GM18907 (cell line): ENCODE measurements at regions not wholly inside any gene's neighbourhood (a gene's known extent, or its start where the extent isn't known, plus 50 kb on each side); places are given as distances from the start of the nearest gene placed in this dataset.

Experiments
- ATAC-seq: cut with Tn5 transposase; IDR thresholded peaks from one replicate; pipeline ENCODE4 v1.9.1; 2021; ENCODE audit warnings: mild to moderate bottlenecking, moderate library complexity; ENCODE audit not compliant: unreplicated experiment

GRCh38 chr12:67426067-67426466 is 156.9 kb downstream of the CAND1 start:
- ATAC-seq = peak; percentile 50

- no peak for ATAC-seq
Observed at GRCh38 chr12:67427336-67427735, 158.2 kb downstream of the CAND1 start.

GRCh38 chr12:67428431-67428830 is 159.3 kb downstream of the CAND1 start:
- ATAC-seq = no peak

GRCh38 chr12:67430708-67431335 is 161.7 kb downstream of the CAND1 start:
- ATAC-seq = no peak

DNA sequence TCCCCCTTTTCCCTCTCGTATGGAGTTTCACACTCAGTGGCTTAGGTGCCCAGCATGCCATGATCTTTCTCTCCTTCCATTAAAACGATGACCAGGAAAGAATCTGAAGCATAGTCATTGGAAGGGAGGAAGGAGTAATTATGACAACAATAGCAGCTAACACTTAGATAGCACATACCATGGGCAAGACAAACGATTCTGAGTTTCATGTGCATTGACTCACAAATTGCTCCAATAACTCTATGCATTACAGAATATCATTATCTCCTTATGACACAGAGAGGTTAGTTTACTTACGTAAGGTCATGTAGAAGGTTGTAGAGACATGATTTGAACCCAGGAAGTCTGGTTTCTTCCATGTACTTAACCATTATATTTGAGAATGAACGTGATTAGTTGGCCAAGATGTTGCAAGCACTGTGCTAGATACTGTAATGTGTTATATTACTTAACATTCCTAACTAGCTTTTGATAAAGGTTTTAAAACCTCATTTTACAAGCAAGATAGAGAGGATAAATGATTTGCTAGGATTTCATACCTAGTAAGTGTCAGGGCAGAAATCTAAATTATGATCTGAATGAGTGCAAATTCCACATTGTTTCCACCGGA is 162.4 kb downstream of the CAND1 start:
- no peak for ATAC-seq

DNA sequence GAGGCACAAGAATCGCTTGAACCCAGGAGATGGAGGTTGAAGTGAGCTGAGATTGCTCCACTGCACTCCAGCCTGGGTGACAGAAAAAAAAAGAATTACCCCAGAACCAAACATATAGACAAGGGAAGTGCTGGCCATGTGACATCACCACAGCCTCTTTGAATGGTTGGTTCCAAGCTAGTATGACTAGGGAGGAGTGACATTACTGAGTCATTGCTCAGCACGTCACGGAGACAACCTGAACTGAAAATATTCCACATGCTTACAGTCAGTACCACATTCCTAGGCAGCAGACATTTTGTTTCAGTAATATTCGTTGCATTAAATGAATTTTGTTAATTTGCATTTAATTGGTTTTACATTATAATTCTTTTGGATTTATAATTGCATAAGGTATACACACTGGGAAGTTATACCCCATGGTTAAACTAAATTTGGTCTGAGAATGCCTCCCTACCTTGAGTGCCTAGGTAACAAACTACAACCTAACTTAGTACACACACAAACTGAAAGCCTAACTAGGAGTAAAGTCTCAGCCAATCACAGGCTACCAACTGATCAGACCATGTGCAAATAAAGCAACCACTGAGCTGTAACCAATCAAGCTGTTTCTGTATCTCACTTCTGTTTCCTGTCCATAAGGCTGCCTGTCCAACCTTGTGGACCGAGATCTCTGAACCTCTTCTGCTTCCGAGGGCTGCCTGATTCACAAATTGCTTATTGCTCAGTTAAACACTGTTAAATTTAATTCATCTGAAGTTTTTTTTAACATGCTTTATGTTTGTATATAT is 164.4 kb downstream of the CAND1 start:
- peak; percentile 92 for ATAC-seq

GRCh38 chr12:67434671-67435370 is 165.7 kb downstream of the CAND1 start:
- no peak for ATAC-seq

DNA sequence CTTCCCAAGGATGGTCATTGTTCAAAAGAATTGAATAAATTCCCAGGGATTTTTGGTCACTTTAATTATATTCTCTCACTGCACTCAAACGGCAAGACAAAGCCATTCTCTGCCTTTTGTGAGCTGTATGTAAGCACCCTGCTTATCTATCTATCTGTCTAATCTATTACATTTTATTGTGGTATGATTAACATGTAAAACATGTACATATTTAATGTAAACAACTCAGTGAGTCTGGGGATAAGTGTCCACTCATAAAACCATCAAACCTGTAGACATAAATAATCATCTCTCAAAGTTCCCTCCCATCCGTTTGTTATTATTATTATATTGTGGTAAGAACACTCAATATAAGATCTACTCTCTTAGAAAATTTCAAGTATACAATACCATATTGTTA is 167.1 kb downstream of the CAND1 start:
- no peak for ATAC-seq

DNA sequence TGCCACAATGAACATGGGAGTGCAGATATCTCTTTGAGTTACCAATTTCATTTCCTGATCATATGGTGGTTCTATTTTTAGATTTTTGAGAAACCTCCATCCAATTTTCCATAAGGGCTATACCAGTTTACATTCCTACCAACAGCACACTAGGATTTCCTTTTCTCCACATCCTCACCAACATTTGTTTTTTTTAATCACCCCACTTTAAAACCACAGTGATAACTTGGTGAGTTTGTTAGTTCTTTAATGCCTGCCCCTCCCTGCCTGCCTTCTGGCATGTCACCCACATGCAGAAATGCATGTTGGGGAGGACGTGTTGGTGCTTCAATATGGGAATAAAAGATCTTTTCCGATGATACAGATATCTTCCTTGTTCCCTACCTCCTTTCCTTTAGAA is 167.9 kb downstream of the CAND1 start:
- ATAC-seq = no peak

DNA sequence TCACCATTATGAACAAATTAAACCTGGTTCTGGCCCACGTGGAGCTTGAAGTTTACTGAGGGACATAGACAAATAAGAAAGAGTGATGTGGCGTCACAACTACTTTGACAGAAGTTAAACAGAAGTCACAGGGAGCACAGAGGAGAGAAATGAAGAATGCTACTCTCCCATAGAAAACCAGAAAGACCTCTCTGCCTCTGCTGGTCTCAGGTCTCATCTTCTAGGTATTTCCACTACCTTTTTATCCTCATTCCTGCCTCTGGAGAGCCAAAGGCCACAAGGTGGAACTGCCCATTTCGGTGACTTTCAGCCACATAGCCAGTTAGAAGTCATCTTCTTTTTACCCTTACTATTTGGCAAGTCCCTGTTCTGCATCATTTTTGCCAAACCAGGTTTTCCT is 170.5 kb downstream of the CAND1 start:
- ATAC-seq = no peak

GRCh38 chr12:67441736-67442346 is 172.7 kb downstream of the CAND1 start:
- peak; percentile 85 for ATAC-seq

GRCh38 chr12:67442347-67442841 is 173.2 kb downstream of the CAND1 start:
- ATAC-seq = no peak

DNA sequence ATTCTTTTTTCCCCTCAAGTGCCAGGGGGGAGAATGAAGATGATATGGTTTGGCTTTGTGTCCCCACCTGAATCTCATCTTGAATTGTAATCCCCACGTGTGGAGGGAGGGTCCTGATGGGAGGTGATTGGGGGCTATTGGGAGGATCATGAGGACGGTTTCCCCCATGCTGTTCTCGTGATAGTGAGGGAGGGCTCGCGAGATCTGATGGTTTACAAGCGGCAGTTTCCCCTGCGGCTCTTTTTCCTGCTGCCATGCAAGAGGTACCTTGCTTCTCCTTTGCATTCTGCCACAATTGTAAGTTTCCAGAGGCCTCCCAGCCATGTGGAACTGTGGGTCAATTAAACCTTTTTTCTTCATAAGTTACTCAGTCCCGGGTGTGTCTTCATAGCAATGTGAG is 173.7 kb downstream of the CAND1 start:
- no peak for ATAC-seq

DNA sequence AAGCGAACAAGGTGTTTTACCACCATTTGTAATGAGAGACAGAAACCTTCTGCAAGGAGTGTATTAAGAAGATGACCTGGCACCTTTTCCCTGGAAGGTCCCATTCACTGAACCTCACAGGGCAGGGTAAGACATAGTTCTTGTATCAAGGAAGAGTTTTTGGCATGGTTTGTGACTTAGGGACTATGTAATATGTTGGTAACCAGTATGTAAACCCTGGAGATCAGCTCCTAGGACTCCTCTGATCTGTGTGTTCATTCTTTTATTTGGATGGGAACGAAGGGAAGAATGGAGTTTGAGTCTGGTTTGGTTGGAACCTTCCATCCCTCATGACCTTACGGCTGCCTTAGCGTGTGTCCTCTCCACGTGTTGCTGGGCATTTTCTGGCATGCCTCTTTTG is 175.4 kb downstream of the CAND1 start:
- no peak for ATAC-seq

- ATAC-seq = no peak
Observed at GRCh38 chr12:67446716-67447115, 177.6 kb downstream of the CAND1 start.

GRCh38 chr12:67447180-67447579 is 178.0 kb downstream of the CAND1 start:
- ATAC-seq = no peak

- peak; percentile 86 for ATAC-seq
Observed at GRCh38 chr12:67449591-67450052, 180.5 kb downstream of the CAND1 start.

DNA sequence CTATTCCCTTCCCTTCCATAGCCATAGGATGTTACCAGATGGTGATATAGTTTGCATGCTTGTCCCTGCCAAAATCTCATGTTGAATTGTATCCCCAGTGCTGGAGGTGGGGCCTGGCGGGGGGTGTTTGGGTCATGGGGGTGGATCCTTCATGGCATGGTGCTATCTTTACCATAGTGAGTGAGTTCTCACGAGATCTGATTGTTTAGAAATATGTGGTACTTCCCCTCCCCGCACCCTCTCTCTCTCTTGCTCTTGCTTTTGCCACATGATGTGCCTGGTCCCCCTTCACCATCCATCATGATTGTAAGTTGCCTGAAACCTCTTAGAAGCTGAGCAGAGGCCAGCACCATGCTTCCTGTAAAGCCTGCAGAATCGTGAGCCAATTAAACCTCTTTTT is 181.3 kb downstream of the CAND1 start:
- no peak for ATAC-seq

- ATAC-seq = no peak
Observed at GRCh38 chr12:67451206-67451605, 182.0 kb downstream of the CAND1 start.

GRCh38 chr12:67452119-67452805 is 183.1 kb downstream of the CAND1 start:
- ATAC-seq = peak; percentile 81
